T-cell (primary cell): ENCODE measurements at regions not wholly inside any gene's neighbourhood (a gene's known extent, or its start where the extent isn't known, plus 50 kb on each side); places are given as distances from the start of the nearest gene placed in this dataset.

Experiments used
- ATAC-seq, 4 experiments: fragments of 200-7000 bp in 3 of 4; fragments of 150-1000 bp in 1 of 4; cut with Tn5 transposase; replicated peaks in 1 of 4; 1 replicate in 3 of 4; 2 replicates in 1 of 4; pipeline ENCODE4 v1.10.0; 2021; ENCODE audit warnings: moderate library complexity in 3 of 4, mild to moderate bottlenecking in 2 of 4, moderate number of reproducible peaks in 1 of 4
- CTCF ChIA-PET, 2 donors: fragments of 300-600 bp; sonication (Branson Sonifier 250); formaldehyde crosslinking; loops; one replicate each; lab custom pipeline; 2022; ENCODE audit warnings: antibody characterized with exemption in 2 of 2; lab: Charles Lee
- POLR2A ChIA-PET, 2 donors: fragments of 300-600 bp; sonication (Branson Sonifier 250); formaldehyde crosslinking; loops; one replicate each; lab custom pipeline; 2022; ENCODE audit warnings: antibody characterized with exemption in 2 of 2; lab: Charles Lee
- DNase-seq, 35 experiments: peaks; one replicate each; pipeline versions ENCODE4 v3.0.0 to v3.0.0-alpha.2; 2013 to 2023
- H3K27ac ChIP-seq: one replicate; pipeline ENCODE4 v1.5.1; 2013; ENCODE audit warnings: low read length
- H3K27me3 ChIP-seq, 2 experiments: replicated peaks in 1 of 2; 1 replicate in 1 of 2; 2 replicates in 1 of 2; pipeline versions ENCODE4 v1.6.1 to v1.7.0; 2013; ENCODE audit warnings: low read length in 1 of 2, mixed read lengths in 1 of 2; ENCODE audit not compliant: control insufficient read depth in 2 of 2, insufficient read depth in 2 of 2; ENCODE audit errors: extremely low read depth in 1 of 2
- H3K36me3 ChIP-seq, 2 donors: 1 replicate in 1 of 2; 2 replicates in 1 of 2; pipeline versions ENCODE4 v1.6.1 to v1.7.0; 2013; ENCODE audit warnings: low read length in 1 of 2; ENCODE audit not compliant: control insufficient read depth in 2 of 2, insufficient read depth in 1 of 2; ENCODE audit errors: extremely low read depth in 1 of 2
- H3K4me1 ChIP-seq, 2 experiments: 1 replicate in 1 of 2; 2 replicates in 1 of 2; pipeline versions ENCODE4 v1.6.1 to v1.7.0; 2013; ENCODE audit warnings: low read length in 2 of 2, mixed read lengths in 1 of 2; ENCODE audit not compliant: insufficient read depth in 2 of 2, control insufficient read depth in 1 of 2; ENCODE audit errors: extremely low read depth in 1 of 2
- H3K4me3 ChIP-seq, 2 donors: 1 replicate in 1 of 2; 2 replicates in 1 of 2; pipeline versions ENCODE4 v1.5.1 to v1.7.0; 2013; ENCODE audit warnings: mild to moderate bottlenecking in 2 of 2, low read length in 1 of 2, moderate library complexity in 1 of 2; ENCODE audit not compliant: control insufficient read depth in 1 of 2; ENCODE audit errors: extremely low read depth in 1 of 2
- H3K9me3 ChIP-seq: 2 replicates; pipeline ENCODE4 v1.7.0; 2013
- H3K27ac Mint-ChIP-seq, 2 donors: one replicate each; pipeline ENCODE4 v1.8.0; 2020 to 2021; ENCODE audit warnings: mild to moderate bottlenecking in 2 of 2, mixed read lengths in 2 of 2
- H3K27me3 Mint-ChIP-seq, 2 donors: one replicate each; pipeline ENCODE4 v1.8.0; 2021 to 2022; ENCODE audit warnings: mixed read lengths in 2 of 2
- H3K36me3 Mint-ChIP-seq: one replicate; pipeline ENCODE4 v1.8.0; 2021; ENCODE audit warnings: mixed read lengths
- H3K4me1 Mint-ChIP-seq, 3 donors: one replicate each; pipeline ENCODE4 v1.8.0; 2020 to 2022; ENCODE audit warnings: mixed read lengths in 3 of 3, mild to moderate bottlenecking in 1 of 3
- H3K4me3 Mint-ChIP-seq, 3 donors: one replicate each; pipeline ENCODE4 v1.8.0; 2020 to 2022; ENCODE audit warnings: mild to moderate bottlenecking in 3 of 3, mixed read lengths in 3 of 3, moderate library complexity in 3 of 3
- H3K9me3 Mint-ChIP-seq, 3 donors: one replicate each; pipeline ENCODE4 v1.8.0; 2020 to 2022; ENCODE audit warnings: mixed read lengths in 3 of 3
- WGBS: methylation state at CpG from one replicate; pipeline ENCODE4 v1.1.5; 2013; ENCODE audit warnings: missing lambda C conversion rate; ENCODE audit not compliant: insufficient coverage; 5-methylcytosine and 5-hydroxymethylcytosine counted together

GRCh38 chr12:20210621-20211215, 157.6 kb upstream of the PDE3A start:
- DNase-seq (no peak), ATAC-seq (no peak)
- no CpG with 5 or more reads among the region's 2 CpGs for WGBS
- no peak overlapping the region for H3K27ac Mint-ChIP-seq
- H3K36me3 Mint-ChIP-seq = no peaks in the 10 kb centered on the region
- H3K4me3 Mint-ChIP-seq = no peak overlapping the region
- CTCF ChIA-PET = no interaction called here
- POLR2A ChIA-PET = no interaction called here
- Histone ChIP-seq H3K36me3 (no peaks in the 10 kb centered on the region), H3K4me3 (no peak overlapping the region), H3K27me3 (no peaks in the 10 kb centered on the region), H3K9me3 (no peaks in the 10 kb centered on the region), H3K4me1 (no peaks in the 10 kb centered on the region), H3K27ac (no peak overlapping the region)
- no peaks in the 10 kb centered on the region for H3K4me1 Mint-ChIP-seq
- peaks cover 1 to 3% of the 10 kb centered on the region in 2 donors for H3K27me3 Mint-ChIP-seq
- H3K9me3 Mint-ChIP-seq = peaks cover 0 to 5% (median 4%) of the 10 kb centered on the region in 3 donors

GRCh38 chr12:20211541-20211940, 156.8 kb upstream of the PDE3A start:
- Mint-ChIP-seq H3K36me3 (no peaks in the 10 kb centered on the region), H3K27ac (no peak overlapping the region), H3K9me3 (peaks cover 0 to 13% (median 7%) of the 10 kb centered on the region in 3 donors), H3K27me3 (peaks cover 1 to 3% of the 10 kb centered on the region in 2 donors), H3K4me1 (no peaks in the 10 kb centered on the region), H3K4me3 (no peak overlapping the region)
- H3K4me3 ChIP-seq = no peak overlapping the region
- H3K4me1 ChIP-seq = no peaks in the 10 kb centered on the region
- H3K9me3 ChIP-seq = no peaks in the 10 kb centered on the region
- CTCF ChIA-PET = no interaction called here
- H3K27ac ChIP-seq = no peak overlapping the region
- no peaks in the 10 kb centered on the region for H3K27me3 ChIP-seq
- ATAC-seq (no peak), DNase-seq (no peak)
- no peaks in the 10 kb centered on the region for H3K36me3 ChIP-seq
- no CpG with 5 or more reads among the region's 3 CpGs for WGBS
- POLR2A ChIA-PET = no interaction called here

DNA sequence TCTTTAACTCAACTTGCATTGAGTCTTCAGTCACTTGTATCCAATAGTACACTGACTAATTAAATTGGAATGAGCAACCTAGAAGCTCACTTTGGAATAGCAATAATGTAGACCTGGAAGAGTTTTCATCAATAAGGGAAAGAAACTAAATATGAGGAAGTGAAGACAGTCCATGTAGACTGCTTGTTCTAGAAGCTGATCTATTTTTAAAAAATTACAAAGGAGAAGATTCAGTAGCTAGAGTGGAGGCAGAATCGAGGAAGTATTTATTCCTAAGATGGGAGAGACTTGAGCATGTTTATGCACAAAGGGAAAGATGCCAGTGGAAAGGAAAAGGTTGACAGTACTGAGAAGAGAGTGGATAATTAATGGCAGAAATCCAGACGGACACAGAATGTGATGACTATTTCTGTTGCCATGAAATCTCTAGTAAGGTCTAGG, 156.3 kb upstream of the PDE3A start:
- no peak overlapping the region for H3K27ac ChIP-seq
- H3K27me3 ChIP-seq = no peaks in the 10 kb centered on the region
- no peaks in the 10 kb centered on the region for H3K36me3 Mint-ChIP-seq
- H3K27ac Mint-ChIP-seq = no peak overlapping the region
- no peaks in the 10 kb centered on the region for H3K4me1 Mint-ChIP-seq
- H3K4me1 ChIP-seq = no peaks in the 10 kb centered on the region
- 15% methylated on average over 1 of the region's 2 CpGs for WGBS
- POLR2A ChIA-PET = no interaction called here
- H3K36me3 ChIP-seq = no peaks in the 10 kb centered on the region
- H3K27me3 Mint-ChIP-seq = peaks cover 1 to 3% of the 10 kb centered on the region in 2 donors
- no peak for DNase-seq
- CTCF ChIA-PET = no interaction called here
- peaks cover 0 to 13% (median 9%) of the 10 kb centered on the region in 3 donors for H3K9me3 Mint-ChIP-seq
- H3K4me3 Mint-ChIP-seq = no peak overlapping the region
- no peak for ATAC-seq
- no peaks in the 10 kb centered on the region for H3K9me3 ChIP-seq
- no peak overlapping the region for H3K4me3 ChIP-seq

DNA sequence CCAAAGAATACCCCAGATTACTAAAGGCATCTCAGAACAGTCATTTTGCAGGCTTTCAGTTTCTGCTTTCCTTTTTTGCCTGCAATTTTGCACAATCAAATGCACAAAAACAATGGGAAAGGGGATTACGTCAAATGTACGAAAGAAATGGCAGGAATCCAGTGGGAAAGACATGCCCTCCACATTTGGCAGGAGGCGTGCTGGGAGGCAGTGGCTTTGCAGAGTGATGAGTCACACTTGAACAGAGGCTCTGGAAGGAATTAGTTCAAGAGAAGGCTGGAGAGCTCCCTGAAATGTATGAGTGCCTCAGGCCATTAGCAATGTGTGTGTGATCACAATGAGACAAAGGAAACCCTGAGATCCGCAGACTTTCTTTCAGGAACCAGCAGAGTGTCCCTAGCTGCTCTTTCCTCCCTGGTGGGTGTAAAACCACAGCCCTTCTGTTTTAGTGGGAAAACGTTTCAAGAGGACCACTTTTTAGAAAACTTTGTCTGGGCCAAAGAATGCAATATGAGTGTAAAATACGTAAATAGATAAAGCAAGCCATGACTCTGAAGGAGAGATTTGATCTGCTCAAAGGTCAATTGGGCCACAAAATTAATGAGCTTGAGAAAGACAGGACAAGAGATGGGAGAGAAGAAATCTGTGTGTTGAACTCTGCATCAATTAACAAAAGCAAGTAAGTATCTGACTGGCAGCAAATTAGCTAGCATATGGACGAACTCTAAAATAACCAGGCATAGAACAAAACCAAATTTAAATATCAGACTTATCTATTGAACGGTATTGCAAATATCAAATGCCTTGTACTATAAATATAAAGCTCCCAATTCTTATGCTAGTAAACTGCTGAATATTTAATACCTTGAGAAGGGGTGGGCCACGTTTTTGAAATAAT, 155.4 kb upstream of the PDE3A start:
- Mint-ChIP-seq H3K9me3 (peaks cover 0 to 13% (median 9%) of the 10 kb centered on the region in 3 donors), H3K36me3 (no peaks in the 10 kb centered on the region), H3K4me1 (no peaks in the 10 kb centered on the region), H3K4me3 (no peak overlapping the region), H3K27me3 (peaks cover 1 to 3% of the 10 kb centered on the region in 2 donors), H3K27ac (no peak overlapping the region)
- Histone ChIP-seq H3K36me3 (no peaks in the 10 kb centered on the region), H3K4me1 (no peaks in the 10 kb centered on the region), H3K9me3 (no peaks in the 10 kb centered on the region), H3K4me3 (no peak overlapping the region), H3K27ac (no peak overlapping the region), H3K27me3 (no peaks in the 10 kb centered on the region)
- DNase-seq (no peak), ATAC-seq (no peak)
- 93% methylated on average over 4 of the region's 9 CpGs for WGBS
- CTCF ChIA-PET = no interaction called here
- POLR2A ChIA-PET = no interaction called here

DNA sequence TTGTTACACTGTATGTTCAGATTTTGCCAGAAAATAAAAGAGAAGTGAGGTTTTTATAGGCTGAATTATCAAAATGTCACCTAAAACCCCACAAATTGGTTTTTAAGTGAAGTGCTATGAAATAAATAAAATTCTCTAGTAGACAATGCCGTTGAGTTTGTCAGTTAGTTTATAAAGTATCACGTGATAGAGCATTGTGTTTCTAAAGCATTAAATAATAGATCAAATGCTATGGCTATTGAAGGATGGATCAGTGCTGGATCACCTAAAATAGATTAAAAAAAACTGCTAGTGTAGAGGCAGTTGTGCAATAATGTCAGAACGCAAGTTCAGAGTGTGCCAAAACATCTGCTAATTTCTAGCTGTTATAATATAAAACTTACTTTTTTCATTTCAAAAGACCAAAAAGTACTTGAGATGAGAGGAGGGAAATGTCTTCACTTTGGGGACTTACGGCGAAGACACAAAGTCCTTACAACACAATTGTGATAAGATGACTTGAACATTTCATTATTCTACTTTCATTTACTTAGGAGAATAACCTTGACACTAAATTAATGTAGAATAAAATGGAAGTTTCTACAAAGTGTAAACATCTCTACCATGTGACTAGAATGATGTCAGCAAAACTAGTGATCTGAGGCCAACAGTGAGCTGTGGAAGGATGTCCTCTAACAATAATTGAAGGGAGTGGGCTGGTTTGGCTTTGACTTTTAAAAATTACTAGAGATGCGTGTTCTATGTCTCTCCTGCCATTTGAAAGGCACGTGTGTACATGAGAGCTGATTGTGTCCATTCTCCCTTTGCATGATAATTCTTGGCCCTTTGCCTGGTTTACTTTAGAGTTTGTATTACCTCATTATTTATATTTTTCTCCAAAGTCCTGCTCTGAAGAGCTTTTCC, 154.4 kb upstream of the PDE3A start:
- no peaks in the 10 kb centered on the region for H3K4me1 Mint-ChIP-seq
- Histone ChIP-seq H3K27ac (no peak overlapping the region), H3K4me3 (no peak overlapping the region), H3K9me3 (no peaks in the 10 kb centered on the region), H3K27me3 (no peaks in the 10 kb centered on the region), H3K36me3 (no peaks in the 10 kb centered on the region), H3K4me1 (no peaks in the 10 kb centered on the region)
- ATAC-seq = no peak
- no CpG with 5 or more reads among the region's 7 CpGs for WGBS
- no peak overlapping the region for H3K27ac Mint-ChIP-seq
- CTCF ChIA-PET = no interaction called here
- peaks cover 1 to 3% of the 10 kb centered on the region in 2 donors for H3K27me3 Mint-ChIP-seq
- H3K9me3 Mint-ChIP-seq = peaks cover 0 to 13% (median 9%) of the 10 kb centered on the region in 3 donors
- no peaks in the 10 kb centered on the region for H3K36me3 Mint-ChIP-seq
- POLR2A ChIA-PET = no interaction called here
- DNase-seq = no peak
- no peak overlapping the region for H3K4me3 Mint-ChIP-seq

DNA sequence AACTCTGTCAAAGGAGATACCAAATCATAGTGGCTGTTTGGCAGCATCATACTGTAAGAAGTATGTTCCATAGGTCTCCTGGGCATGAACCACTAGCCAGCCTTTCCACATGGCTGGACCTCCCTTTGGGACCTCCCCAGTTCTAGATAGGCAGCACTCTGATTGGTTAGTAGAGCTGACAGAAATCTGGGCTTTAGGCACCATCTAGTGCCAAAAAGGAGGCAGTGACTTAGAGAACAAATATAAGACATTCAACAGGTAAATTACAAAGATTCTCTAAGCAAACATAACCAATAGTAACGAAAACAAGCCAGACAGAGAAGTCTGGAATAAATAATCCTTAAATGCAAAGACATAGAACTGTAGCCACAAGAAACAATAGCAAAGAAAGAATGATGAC, 148.0 kb upstream of the PDE3A start:
- Mint-ChIP-seq H3K9me3 (peaks cover 0 to 8% (median 5%) of the 10 kb centered on the region in 3 donors), H3K27me3 (no peaks in the 10 kb centered on the region), H3K4me3 (no peak overlapping the region), H3K36me3 (no peaks in the 10 kb centered on the region), H3K4me1 (no peaks in the 10 kb centered on the region), H3K27ac (no peak overlapping the region)
- no peaks in the 10 kb centered on the region for H3K27me3 ChIP-seq
- no peaks in the 10 kb centered on the region for H3K9me3 ChIP-seq
- DNase-seq (no peak), ATAC-seq (no peak)
- no peak overlapping the region for H3K4me3 ChIP-seq
- H3K36me3 ChIP-seq = no peaks in the 10 kb centered on the region
- WGBS = no CpG with 5 or more reads among the region's 1 CpG
- H3K4me1 ChIP-seq = no peaks in the 10 kb centered on the region
- CTCF ChIA-PET = no interaction called here
- H3K27ac ChIP-seq = no peak overlapping the region
- POLR2A ChIA-PET = interaction anchor here in 1 of 2 donors (0.7 kb wide), 1 partner anchor 74 kb away, joined by 5 read pairs; no protein-coding TSS in a partner anchor
